HG03442 (cell line): ENCODE measurements at regions not wholly inside any gene's neighbourhood (a gene's known extent, or its start where the extent isn't known, plus 50 kb on each side); places are given as distances from the start of the nearest gene placed in this dataset.
"Not testable (repeated sequence)": the region's sequence is repeated elsewhere in the genome, so short reads cannot be mapped to it uniquely, and the experiment has no call there.

ENCODE experiments used
- ATAC-seq: cut with Tn5 transposase; IDR thresholded peaks from one replicate; pipeline ENCODE4 v1.9.1; 2021; ENCODE audit warnings: mild to moderate bottlenecking, moderate library complexity; ENCODE audit not compliant: unreplicated experiment

GRCh38 chr7:9031386-9031785 lies 598.0 kb downstream of the NXPH1 start:
- ATAC-seq: no peak

DNA sequence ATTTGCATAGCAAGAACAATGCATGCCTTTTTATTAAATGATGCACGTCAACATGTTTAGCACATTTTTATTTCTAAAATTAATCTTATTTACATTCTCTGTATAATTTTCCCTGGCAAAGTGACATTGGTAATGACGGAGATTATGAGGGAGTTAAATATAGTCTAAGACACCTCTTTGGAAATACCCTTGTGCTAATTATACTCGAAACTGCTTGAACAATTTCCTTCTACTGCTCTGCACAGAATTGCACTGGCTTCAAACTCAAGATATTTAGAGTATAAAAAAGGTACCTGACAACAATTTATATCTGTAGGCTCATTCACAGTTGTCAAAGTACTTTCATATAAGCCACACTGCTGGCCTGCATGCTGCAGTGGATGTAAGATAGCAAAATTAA lies 602.7 kb downstream of the NXPH1 start:
- ATAC-seq: no peak

GRCh38 chr7:9071160-9071762 lies 637.9 kb downstream of the NXPH1 start:
- no peak for ATAC-seq

DNA sequence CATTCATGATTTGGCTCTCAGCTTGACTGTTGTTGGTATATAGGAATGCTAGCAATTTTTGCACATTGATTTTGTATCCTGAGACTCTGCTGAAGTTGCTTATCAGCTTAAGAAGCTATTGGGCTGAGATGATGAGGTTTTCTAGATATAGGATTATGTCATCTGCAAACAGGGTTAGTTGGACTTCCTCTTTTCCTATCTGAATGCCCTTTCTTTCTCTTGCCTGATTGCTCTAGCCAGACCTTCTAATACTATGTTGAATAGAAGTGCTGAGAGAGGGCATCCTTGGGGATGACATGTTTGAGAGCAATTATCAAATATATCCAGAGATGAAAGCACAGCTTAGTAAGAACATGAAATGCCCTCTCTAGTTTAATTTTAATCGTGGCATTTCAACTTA lies 642.4 kb downstream of the NXPH1 start:
- ATAC-seq: not testable (repeated sequence)

GRCh38 chr7:9082203-9082602 lies 648.8 kb downstream of the NXPH1 start:
- ATAC-seq: no peak

DNA sequence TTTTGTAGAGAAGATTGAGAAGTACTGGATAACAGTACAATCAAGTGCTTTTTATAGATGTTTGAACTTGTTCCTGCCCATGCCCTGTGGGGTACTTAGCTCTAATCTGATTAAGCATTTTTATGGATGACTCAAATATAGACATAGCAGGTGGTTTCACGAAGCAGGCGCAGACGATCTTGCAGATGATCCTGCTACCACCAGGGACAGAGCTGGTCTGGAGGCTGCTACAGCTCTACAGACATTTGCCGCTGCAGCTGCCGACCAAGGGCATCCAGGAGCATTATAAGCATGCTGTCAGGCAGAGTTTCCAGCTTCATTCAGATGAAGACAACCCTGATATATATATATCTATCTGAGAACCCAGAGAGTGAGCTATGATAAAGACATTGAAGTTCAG lies 650.4 kb downstream of the NXPH1 start:
- no peak for ATAC-seq

DNA sequence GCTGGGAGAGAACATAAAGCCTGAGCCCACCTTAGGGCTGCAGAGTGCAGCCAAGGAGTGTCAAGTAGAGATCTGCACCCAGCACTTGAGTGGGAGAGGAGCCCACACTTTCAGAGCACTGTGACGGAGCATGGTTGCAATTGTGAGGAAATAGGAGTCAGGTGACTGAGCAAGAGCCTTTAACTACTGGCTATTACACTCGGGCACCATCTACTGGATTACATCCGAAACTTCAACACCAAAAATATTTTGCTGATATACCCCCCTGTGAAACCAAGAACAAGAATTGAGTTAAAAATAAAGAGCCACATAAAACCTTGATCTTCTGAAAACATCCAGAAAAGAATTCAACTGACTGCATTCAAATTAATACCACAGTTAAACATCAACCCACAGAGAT lies 657.9 kb downstream of the NXPH1 start:
- no peak for ATAC-seq

- ATAC-seq: no peak
Observed at GRCh38 chr7:9097565-9098060, 664.2 kb downstream of the NXPH1 start.

GRCh38 chr7:9100289-9100688 lies 666.9 kb downstream of the NXPH1 start:
- ATAC-seq: no peak

DNA sequence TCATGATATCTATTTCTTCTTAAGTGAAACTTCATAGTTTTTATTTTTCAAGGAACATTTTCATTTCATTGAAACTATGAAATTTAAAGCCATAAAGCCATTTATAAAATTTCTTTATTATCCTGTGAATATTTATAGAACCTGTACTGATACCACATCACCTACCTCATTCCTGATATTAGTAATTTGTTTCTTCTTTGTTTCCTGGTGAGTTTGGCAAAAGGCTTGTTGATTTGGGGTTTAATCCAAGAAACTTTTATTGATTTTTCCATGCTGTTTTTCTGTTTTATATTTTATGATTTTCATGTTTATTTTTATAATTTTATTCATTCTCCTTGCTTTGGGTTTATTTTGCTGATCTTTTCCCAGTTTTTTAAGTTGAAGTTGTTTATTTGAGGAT lies 669.4 kb downstream of the NXPH1 start:
- ATAC-seq: no peak

DNA sequence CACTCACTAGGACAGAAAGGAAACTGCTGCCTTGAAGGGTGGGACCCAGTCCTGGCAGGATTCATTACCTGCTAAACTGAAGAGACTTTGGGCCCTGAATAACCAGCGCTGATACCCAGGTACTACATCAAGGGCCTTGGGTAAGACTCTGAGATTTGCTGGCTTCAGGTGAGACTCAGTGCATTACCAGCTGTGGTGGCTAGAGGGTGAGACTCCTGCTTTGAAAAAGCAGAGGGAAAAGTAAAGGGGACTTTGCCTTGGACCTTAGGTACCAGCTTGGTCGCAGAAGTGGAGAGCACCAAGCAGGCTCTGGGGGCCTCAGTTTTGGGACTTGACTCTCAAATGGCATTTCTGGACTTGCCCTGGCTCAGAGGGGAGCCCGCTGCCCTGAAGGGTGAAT lies 673.3 kb downstream of the NXPH1 start:
- no peak for ATAC-seq

- no peak for ATAC-seq
Observed at GRCh38 chr7:9120331-9120730, 686.9 kb downstream of the NXPH1 start.

DNA sequence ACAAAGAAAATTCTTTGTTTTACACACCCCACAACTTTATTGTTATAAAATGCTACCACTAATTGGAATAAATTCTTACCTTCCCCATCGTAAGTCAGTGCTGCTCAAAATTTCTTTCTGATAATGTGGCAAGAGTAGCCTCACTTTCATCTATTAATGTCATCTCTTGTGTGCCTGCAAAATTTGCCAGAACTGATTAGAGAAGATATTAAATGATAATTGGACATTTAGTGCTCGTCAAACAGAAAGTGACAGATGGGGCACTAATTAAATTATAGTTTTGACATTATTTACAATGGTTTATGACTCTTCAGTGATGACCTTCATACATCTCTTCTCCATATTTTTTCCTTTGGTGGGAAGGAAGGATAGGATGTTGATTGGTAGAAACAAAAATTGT lies 690.9 kb downstream of the NXPH1 start:
- no peak for ATAC-seq

- no peak for ATAC-seq
Observed at GRCh38 chr7:9125246-9125645, 691.8 kb downstream of the NXPH1 start.

- ATAC-seq: no peak
Observed at GRCh38 chr7:9127901-9128300, 694.5 kb downstream of the NXPH1 start.

DNA sequence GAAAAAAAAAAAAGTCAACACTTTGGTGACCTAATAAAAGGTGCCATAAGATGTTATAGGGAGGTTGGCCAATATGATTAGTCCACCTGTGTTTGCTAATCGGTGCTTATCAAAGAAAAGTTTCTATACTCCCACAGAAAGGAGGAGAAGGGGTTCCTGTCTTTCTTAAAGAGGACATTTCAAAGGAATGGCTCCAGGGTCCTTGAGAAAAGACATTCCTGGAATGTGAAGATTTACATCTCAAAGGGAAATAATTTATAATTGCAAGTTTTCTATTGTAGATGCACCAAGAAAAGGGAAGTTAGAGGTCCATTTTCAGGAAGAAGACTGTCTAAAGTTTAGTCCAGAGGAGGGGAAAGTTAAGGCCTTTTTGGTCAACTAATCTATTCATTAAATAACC lies 715.3 kb downstream of the NXPH1 start:
- ATAC-seq: no peak

GRCh38 chr7:9149499-9150082 lies 716.2 kb downstream of the NXPH1 start:
- ATAC-seq: peak; percentile 49

DNA sequence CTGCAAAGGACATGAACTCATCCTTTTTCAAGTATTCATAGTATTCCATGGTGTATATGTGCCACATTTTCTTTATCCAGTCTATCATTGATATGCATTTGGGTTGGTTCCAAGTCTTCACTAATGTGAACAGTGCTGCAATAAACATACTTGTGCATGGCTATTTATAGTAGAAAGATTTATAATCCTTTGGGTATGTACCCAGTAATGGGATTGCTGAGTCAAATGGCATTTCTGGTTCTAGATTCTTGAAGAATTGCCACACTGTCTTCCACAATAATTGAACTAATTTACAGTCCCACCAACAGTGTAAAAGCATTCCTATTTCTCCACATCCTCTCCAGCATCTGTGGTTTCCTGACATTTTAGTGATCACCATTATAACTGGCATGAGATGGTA lies 730.3 kb downstream of the NXPH1 start:
- not testable (repeated sequence) for ATAC-seq

- ATAC-seq: no peak
Observed at GRCh38 chr7:9175871-9176270, 742.5 kb downstream of the NXPH1 start.

DNA sequence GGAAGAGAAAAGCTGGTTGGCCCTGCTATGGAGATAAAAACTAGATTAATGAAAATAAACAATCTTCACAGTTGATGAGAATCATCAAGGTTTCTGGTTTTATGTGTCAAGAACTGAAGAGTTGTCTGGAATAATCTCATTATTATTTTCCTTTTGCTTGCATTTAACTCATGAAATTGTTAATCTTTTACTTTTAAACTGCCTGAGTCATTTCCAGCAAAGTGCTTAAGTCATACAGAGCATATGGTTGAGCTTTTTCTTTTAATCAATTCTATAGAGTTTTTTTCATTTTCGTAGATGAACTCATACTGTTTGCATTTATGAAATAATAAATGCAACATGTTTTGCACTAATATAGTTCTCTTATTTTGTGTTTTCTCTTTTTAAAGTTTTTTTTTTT lies 747.9 kb downstream of the NXPH1 start:
- no peak for ATAC-seq

- ATAC-seq: no peak
Observed at GRCh38 chr7:9186730-9187129, 753.3 kb downstream of the NXPH1 start.

GRCh38 chr7:9189703-9190102 lies 756.3 kb downstream of the NXPH1 start:
- ATAC-seq: no peak

GRCh38 chr7:9192969-9193368 lies 759.6 kb downstream of the NXPH1 start:
- ATAC-seq: no peak
